ENCODE measurements at regions not wholly inside any gene's neighbourhood (a gene's known extent, or its start where the extent isn't known, plus 50 kb on each side); places are given as distances from the start of the nearest gene placed in this dataset.
"Not testable (repeated sequence)": the region's sequence is repeated elsewhere in the genome, so short reads cannot be mapped to it uniquely, and the experiment has no call there.

- no peaks in the 10 kb centered on the region for H3K36me3 Mint-ChIP-seq
- CTCF ChIA-PET = no interaction called here
Observed at GRCh38 chr12:58009405-58010195, 68.2 kb downstream of the ATP23 start.

GRCh38 chr12:58011676-58012075, 70.3 kb downstream of the ATP23 start:
- Mint-ChIP-seq H3K27ac (no peak overlapping the region), H3K27me3 (no peaks in the 10 kb centered on the region), H3K4me1 (no peaks in the 10 kb centered on the region), H3K9me3 (no peaks in the 10 kb centered on the region), H3K36me3 (no peaks in the 10 kb centered on the region), H3K4me3 (no peak overlapping the region)
- DNase-seq = no peak
- CTCF ChIA-PET = no interaction called here

More at GRCh38 chr12:58009405-58010195, 68.2 kb downstream of the ATP23 start:
- DNase-seq = no peak
- Mint-ChIP-seq H3K27me3 (no peaks in the 10 kb centered on the region), H3K4me3 (no peak overlapping the region), H3K27ac (no peak overlapping the region), H3K9me3 (no peaks in the 10 kb centered on the region), H3K4me1 (no peaks in the 10 kb centered on the region)

GRCh38 chr12:58022379-58023020, 81.1 kb downstream of the ATP23 start:
- DNase-seq, H3K27me3 Mint-ChIP-seq, H3K36me3 Mint-ChIP-seq, H3K4me3 Mint-ChIP-seq, H3K9me3 Mint-ChIP-seq, CTCF ChIA-PET, H3K27ac Mint-ChIP-seq, H3K4me1 Mint-ChIP-seq: not testable (repeated sequence)

DNA sequence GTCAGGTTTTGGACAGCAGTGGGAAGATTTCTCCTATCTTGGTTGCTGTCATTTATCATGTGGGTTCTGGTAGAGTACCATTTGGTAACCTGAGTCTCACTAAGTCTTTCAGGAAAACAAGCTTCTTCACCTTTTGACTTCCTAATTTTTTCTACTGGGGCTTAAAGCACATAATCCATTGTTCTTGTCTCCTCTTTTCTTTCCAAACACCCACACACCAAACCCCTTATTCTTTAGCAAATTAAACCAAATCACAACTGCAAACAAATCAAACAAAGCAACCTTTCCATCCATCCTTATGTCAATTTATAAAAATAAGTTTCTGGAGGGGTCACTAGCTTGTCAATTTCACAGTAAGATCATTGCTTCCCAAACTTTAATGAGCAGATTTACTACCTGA, 84.1 kb downstream of the ATP23 start:
- Mint-ChIP-seq H3K9me3 (peaks cover 2% of the 10 kb centered on the region), H3K4me1 (no peaks in the 10 kb centered on the region), H3K27ac (no peak overlapping the region), H3K36me3 (no peaks in the 10 kb centered on the region), H3K4me3 (no peak overlapping the region), H3K27me3 (no peaks in the 10 kb centered on the region)
- CTCF ChIA-PET = no interaction called here
- no peak for DNase-seq

GRCh38 chr12:58026426-58026825, 85.1 kb downstream of the ATP23 start:
- no peaks in the 10 kb centered on the region for H3K4me1 Mint-ChIP-seq
- no peaks in the 10 kb centered on the region for H3K27me3 Mint-ChIP-seq
- H3K27ac Mint-ChIP-seq = no peak overlapping the region
- H3K4me3 Mint-ChIP-seq = no peak overlapping the region
- CTCF ChIA-PET = no interaction called here
- no peak for DNase-seq
- peaks cover 2% of the 10 kb centered on the region for H3K9me3 Mint-ChIP-seq
- no peaks in the 10 kb centered on the region for H3K36me3 Mint-ChIP-seq

- peaks cover 4% of the 10 kb centered on the region for H3K9me3 Mint-ChIP-seq
- H3K27ac Mint-ChIP-seq = no peak overlapping the region
- H3K4me1 Mint-ChIP-seq = no peaks in the 10 kb centered on the region
- CTCF ChIA-PET = no interaction called here
- H3K36me3 Mint-ChIP-seq = no peaks in the 10 kb centered on the region
- no peak overlapping the region for H3K4me3 Mint-ChIP-seq
- no peaks in the 10 kb centered on the region for H3K27me3 Mint-ChIP-seq
- DNase-seq = no peak
Observed at GRCh38 chr12:58026897-58027891, 85.8 kb downstream of the ATP23 start.

GRCh38 chr12:58028294-58028693, 86.9 kb downstream of the ATP23 start:
- Mint-ChIP-seq H3K9me3 (peaks cover 5% of the 10 kb centered on the region), H3K4me3 (no peak overlapping the region), H3K27ac (no peak overlapping the region), H3K4me1 (no peaks in the 10 kb centered on the region), H3K36me3 (no peaks in the 10 kb centered on the region), H3K27me3 (no peaks in the 10 kb centered on the region)
- CTCF ChIA-PET = no interaction called here
- DNase-seq = no peak

DNA sequence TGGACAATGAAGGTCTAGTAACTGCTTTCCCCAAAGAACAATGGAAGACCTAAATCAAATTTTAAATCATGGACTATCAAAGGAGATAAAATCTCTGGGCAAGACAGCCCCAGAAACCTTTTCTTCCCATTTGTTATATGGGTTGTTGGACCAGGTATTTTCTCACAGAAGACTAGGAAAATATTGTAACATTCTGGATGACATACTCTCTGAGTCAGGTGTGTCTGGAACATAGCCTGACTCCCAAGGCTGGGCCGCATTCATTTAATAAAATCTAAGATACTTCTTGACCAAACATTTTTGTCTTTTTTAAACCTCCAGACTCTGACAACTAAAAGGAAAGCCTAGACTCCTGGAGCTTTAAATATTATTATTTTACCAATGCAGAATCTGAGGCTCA, 87.9 kb downstream of the ATP23 start:
- CTCF ChIA-PET = no interaction called here
- Mint-ChIP-seq H3K27me3 (no peaks in the 10 kb centered on the region), H3K9me3 (peaks cover 8% of the 10 kb centered on the region)

GRCh38 chr12:58030566-58031279, 89.4 kb downstream of the ATP23 start:
- no peak overlapping the region for H3K27ac Mint-ChIP-seq
- CTCF ChIA-PET = interaction anchor here (0.7 kb wide), 1 partner anchor 87 kb away, joined by 3 read pairs; no protein-coding TSS in a partner anchor
- no peaks in the 10 kb centered on the region for H3K27me3 Mint-ChIP-seq
- DNase-seq = no peak
- no peaks in the 10 kb centered on the region for H3K36me3 Mint-ChIP-seq
- H3K4me3 Mint-ChIP-seq = no peak overlapping the region
- peaks cover 17% of the 10 kb centered on the region for H3K9me3 Mint-ChIP-seq
- no peaks in the 10 kb centered on the region for H3K4me1 Mint-ChIP-seq

More for the DNA sequence above, 87.9 kb downstream of the ATP23 start:
- Mint-ChIP-seq H3K4me3 (no peak overlapping the region), H3K36me3 (no peaks in the 10 kb centered on the region), H3K27ac (no peak overlapping the region), H3K4me1 (no peaks in the 10 kb centered on the region)
- no peak for DNase-seq

DNA sequence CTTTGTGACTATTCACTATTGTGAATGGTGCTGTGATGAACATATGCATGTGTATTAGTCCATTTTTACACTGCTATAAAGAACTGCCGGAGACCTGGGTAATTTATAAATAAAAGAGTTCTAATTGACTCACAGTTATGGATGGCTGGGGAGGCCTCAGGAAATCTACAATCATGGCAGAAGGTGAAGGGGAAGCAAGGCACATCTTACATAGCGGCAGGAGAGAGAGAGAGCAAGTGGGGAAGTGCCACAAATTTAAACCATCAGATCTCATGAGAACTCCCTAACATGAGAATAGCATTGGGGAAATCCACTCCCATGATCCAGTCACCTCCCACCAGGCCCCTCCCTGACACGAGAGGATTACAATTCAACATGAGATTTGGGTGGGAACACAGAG, 90.8 kb downstream of the ATP23 start:
- no peak overlapping the region for H3K27ac Mint-ChIP-seq
- no peak for DNase-seq
- H3K9me3 Mint-ChIP-seq = peaks cover 27% of the 10 kb centered on the region
- H3K4me3 Mint-ChIP-seq = no peak overlapping the region
- CTCF ChIA-PET = no interaction called here
- H3K4me1 Mint-ChIP-seq = no peaks in the 10 kb centered on the region
- no peaks in the 10 kb centered on the region for H3K27me3 Mint-ChIP-seq
- H3K36me3 Mint-ChIP-seq = no peaks in the 10 kb centered on the region

- Mint-ChIP-seq H3K27me3 (no peaks in the 10 kb centered on the region), H3K36me3 (no peaks in the 10 kb centered on the region), H3K4me1 (no peaks in the 10 kb centered on the region), H3K9me3 (peaks cover 33% of the 10 kb centered on the region), H3K27ac (no peak overlapping the region), H3K4me3 (no peak overlapping the region)
- CTCF ChIA-PET = no interaction called here
- no peak for DNase-seq
Observed at GRCh38 chr12:58033831-58034230, 92.5 kb downstream of the ATP23 start.

GRCh38 chr12:58034311-58034710, 92.9 kb downstream of the ATP23 start:
- H3K9me3 Mint-ChIP-seq = peaks cover 34% of the 10 kb centered on the region
- H3K27ac Mint-ChIP-seq = no peak overlapping the region
- H3K4me1 Mint-ChIP-seq = no peaks in the 10 kb centered on the region

DNA sequence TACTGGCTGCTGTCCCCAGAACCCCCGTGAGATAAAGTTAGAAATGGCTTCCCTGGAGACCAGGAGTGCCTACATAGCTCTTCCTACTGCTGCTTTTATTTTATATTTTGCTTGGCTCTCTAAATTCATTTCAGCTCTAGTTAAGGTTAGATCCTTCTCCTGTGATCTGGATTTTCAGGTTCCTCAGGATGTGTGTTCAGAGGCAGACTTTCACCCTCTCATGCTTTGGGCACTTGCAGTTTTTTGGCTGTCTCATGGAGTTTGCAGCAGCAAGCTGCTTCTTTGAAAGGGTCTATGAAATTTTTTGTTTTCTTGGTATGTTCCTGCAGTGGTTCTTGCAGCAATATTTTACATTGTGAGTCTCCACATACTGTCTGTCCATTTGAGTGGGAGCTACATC, 93.3 kb downstream of the ATP23 start:
- CTCF ChIA-PET = no interaction called here
- DNase-seq = no peak
- no peaks in the 10 kb centered on the region for H3K36me3 Mint-ChIP-seq
- H3K27ac Mint-ChIP-seq = no peak overlapping the region
- peaks cover 34% of the 10 kb centered on the region for H3K9me3 Mint-ChIP-seq
- H3K27me3 Mint-ChIP-seq = no peaks in the 10 kb centered on the region
- H3K4me3 Mint-ChIP-seq = no peak overlapping the region
- no peaks in the 10 kb centered on the region for H3K4me1 Mint-ChIP-seq

More at GRCh38 chr12:58034311-58034710, 92.9 kb downstream of the ATP23 start:
- Mint-ChIP-seq H3K36me3 (no peaks in the 10 kb centered on the region), H3K4me3 (no peak overlapping the region), H3K27me3 (no peaks in the 10 kb centered on the region)
- no peak for DNase-seq
- CTCF ChIA-PET = no interaction called here

DNA sequence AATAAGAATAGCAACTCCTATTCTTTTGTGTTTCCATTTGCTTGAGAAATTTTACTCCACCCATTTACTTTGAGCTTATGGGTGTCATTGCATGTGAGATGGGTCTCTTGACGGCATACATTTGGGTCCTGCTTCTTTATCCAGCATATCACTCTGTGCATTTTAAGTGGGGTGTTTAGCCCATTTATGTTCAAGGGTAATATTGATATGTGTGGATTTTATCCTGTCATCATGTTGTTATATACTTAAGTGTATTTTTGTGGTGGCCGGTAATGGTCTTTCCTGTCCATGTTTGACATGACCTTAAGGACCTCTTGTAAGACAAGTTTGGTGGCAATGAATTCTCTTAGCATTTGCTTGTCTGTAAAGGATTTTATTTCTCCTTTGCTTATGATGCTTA, 100.1 kb downstream of the ATP23 start:
- CTCF ChIA-PET = no interaction called here
- H3K4me1 Mint-ChIP-seq = no peaks in the 10 kb centered on the region
- H3K36me3 Mint-ChIP-seq = no peaks in the 10 kb centered on the region
- peaks cover 8% of the 10 kb centered on the region for H3K27me3 Mint-ChIP-seq
- no peak overlapping the region for H3K27ac Mint-ChIP-seq
- H3K4me3 Mint-ChIP-seq = no peak overlapping the region
- peaks cover 11% of the 10 kb centered on the region for H3K9me3 Mint-ChIP-seq
- DNase-seq = no peak
